Stimulated activated CD4-positive, alpha-beta T cell treated with anti-CD3 and anti-CD28 coated beads, Interleukin-1b, Interleukin-23, amount 100 ng/mL, for 4 hours (primary cell): ENCODE measurements at regions not wholly inside any gene's neighbourhood (a gene's known extent, or its start where the extent isn't known, plus 50 kb on each side); places are given as distances from the start of the nearest gene placed in this dataset.

Experiments used
- DNase-seq, 2 donors: peaks; one replicate each; pipeline ENCODE4 v3.0.0-alpha.2; 2020; ENCODE audit warnings: low read depth in 2 of 2

DNA sequence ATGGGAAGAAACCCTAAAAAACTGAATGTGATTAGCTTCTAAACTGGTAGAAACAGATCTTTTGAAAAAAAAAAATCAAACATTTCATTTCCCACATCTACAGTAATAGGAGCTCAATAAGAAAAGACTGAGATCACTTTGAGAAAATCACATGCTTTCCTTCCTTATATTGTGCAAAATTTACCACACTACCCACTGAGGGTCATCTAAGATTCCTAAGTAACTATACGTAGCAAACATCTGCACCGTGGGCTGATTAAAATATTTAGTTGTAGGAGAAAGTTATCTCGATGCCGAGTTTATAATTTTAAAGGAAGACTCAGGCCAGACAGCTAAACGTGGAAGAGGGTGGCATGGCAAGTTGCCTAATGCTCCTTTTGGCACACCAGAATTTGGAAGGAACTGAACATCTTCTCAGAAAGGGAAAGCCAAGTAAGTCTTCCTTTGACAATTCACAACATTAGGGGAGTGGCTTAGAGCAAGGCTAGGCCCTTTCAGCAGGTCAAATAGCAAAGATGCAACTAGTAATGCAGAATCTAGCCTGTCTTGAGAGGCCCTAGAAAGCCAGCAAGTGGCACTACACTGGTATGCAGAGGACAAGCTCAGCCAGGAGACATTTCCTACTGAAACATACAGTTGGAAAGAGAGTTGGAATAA, 128.0 kb downstream of the TMA16 start:
- no peak for DNase-seq

GRCh38 chr4:163623787-163624186, 129.3 kb downstream of the TMA16 start:
- DNase-seq: no peak

DNA sequence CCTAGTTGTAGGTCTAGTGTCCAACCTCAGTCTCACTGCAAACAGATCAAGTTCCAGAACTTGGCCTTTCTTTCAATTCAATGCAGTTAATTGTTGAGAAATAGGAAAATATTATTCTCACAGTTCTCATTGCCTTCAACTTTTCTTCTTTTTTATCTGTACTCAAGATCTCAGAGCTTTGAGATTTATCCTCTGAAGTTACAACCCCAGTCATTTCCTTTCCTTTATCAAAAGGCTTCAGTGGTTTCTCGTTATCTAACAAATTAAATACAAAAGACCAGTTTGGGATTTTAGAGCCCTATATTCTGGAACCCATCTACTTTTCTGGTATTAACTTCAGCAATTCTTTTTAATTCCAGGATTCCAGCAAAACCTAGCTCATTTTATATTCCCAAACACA, 130.2 kb downstream of the TMA16 start:
- no peak for DNase-seq

DNA sequence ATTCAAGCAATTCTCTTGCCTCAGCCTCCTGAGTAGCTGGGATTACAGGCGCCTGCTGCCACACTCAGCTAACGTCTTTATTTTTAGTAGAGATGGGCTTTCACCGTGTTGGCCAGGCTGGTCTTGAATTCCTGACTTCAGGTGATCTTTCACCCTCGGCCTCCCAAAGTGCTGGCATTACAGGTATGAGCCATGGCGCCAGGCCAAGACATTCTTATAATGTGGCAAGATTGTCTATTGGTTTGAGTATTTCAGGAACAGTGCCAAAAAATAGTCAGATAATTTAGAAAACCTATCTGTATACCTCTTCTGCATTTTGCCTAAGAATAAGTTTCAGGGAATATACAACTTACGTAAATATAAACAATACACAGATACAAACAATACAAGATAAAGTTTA, 136.8 kb downstream of the TMA16 start:
- DNase-seq: no peak

DNA sequence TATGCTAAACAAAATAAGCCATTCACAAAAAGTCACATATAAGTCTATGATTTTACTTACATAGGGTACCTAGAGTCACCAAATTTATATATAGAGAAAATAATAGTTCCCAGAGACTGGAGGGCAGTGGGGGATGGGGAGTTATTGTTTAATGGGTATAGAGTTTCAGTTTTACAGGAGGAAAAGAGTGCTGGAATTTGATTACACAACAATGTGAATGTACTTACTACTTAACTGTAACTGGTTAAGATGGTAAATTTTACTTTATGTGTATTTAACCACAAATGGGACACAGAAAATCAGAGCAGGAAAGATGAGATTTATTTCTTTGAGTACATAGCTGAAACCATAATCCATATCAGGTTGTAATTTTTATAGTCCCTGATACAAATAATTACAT, 144.4 kb downstream of the TMA16 start:
- DNase-seq: no peak

- no peak for DNase-seq
Observed at GRCh38 chr4:163649557-163650091, 155.1 kb downstream of the TMA16 start.

GRCh38 chr4:163651761-163652160, 157.3 kb downstream of the TMA16 start:
- DNase-seq: no peak

DNA sequence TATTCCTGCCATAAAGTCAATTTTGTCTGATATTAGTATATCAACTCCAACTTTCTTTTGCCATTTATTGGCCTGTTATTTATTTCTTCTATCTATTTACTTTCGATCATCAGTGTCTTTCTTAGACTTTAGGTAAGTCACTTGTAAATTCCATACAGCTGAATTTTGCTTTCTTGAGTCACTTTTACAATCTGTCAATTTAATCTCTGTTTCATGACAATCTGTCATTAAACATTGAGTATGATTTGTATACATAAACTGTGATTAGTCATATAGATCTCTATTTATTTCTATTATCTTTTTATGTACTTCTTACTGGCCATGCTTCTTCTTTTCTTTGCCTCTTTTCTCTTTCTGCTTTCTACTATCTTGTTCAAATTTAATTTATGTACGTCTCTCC, 160.1 kb downstream of the TMA16 start:
- DNase-seq: no peak

- DNase-seq: no peak
Observed at GRCh38 chr4:163660636-163661035, 166.1 kb downstream of the TMA16 start.

DNA sequence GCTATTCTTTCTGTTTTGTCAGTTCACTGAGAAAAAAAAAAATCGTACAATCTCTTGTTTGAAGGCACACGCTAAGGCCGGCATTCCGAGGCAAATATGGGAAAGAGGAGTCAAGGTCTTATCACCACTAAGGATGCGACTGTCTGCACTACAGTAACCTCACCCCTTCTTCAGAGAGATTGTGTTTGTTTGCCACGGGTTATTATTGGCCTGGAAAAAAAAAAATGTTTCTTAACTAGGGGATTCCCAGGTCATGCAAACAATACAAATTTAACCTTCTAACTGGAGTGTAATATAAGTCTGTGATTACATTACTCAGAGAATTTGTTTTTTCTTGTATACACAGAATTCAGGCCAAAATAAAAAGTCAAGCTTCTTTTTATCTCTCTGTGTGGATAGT, 168.3 kb downstream of the TMA16 start:
- DNase-seq: no peak

DNA sequence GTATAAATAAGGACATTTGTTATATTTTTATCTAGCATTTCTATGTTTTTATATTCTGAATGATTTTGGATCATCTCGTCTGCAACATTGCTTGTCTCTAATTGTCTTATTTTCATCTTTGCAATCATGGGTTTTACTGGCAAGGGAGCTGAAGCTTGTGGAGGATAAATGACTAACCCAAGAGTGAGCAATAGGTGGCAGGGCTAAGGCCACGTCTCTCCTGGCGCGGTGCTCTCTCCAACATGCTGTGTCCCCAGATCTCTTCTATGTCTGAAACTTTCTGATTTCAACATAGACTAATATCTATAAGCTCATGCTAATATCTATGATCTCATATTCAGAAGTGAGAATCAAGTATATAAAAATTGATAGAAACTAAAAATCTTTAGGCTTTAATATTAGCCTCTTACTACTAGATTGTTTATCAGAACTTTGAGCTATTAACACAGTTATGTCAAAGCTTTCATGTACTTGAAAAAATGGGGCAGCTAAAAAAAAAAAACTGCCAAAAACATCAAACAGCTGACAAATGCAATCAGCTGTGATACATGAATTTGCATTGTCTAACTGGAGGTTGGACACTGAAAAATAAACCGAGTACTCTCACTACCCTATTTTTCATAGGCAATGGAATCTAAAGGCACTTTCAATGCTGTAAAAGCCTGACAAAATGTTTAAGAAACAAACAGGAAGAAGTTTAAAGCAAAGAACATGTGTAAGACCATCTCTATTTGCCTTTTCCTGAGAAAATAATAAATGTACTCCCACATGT, 169.2 kb downstream of the TMA16 start:
- no peak for DNase-seq

DNA sequence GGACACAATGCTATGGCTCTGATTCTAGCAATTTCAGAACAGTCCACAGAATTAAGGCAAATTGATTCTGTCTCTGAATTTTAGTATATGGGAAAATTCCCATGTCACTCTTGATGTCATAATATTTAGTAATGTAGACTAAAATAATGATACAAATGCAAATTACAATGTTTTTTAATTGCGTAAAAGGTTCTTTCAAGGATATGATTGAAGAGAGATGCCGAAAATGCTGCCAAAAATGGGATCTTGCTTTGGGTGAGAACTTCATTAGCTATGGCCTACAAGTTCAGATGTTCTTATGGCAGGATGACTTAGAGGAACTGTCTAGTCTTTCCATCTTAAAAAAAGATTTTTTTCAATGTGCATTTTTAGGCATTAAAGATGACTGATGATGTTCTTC, 170.6 kb downstream of the TMA16 start:
- no peak for DNase-seq

- DNase-seq: no peak
Observed at GRCh38 chr4:163665521-163666331, 171.2 kb downstream of the TMA16 start.

DNA sequence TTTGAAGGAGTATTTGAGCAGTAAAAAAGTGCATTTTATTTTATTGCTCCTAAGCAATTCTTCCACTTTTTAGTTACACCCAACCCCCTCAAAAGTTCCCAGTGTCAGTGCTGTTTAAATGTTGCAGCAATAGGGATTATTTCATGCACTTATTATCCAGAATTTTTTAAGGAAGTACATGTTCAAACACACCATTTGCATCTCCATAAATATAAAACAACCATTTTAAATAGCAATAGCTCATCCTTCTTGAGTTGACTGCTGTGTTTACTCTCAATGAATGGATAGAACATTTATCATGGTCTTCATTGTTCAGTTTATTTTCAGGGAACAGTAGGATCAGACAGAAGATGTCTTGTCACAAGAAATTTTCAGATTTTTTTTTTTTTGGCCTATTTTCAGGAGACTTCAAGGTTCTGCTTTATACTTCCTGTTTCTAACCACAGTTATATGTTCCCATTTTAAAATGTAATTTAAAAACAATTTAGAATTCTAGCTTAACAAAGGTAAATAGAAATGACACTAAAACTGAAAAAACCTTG, 171.9 kb downstream of the TMA16 start:
- no peak for DNase-seq

DNA sequence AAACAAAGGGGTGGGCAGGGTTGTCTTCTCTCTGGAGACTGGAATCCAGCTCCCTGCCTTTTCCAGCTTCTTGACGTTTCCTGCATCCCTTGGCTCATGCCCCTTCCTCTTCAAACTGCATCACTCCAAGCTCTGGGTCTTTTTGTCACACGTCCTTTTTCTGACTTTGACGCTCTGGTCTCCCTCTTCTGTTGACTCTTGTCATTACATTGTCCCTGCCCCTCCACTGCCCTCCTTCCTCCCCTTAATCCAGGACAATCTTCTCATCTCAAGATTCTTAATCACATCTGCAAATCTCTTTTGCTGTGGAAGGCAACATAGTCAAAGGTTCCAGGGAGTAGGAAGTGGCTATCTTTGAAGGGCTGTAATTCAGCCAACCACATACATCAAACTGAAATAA, 178.3 kb downstream of the TMA16 start:
- DNase-seq: no peak

GRCh38 chr4:163673848-163674697, 179.6 kb downstream of the TMA16 start:
- DNase-seq: no peak

DNA sequence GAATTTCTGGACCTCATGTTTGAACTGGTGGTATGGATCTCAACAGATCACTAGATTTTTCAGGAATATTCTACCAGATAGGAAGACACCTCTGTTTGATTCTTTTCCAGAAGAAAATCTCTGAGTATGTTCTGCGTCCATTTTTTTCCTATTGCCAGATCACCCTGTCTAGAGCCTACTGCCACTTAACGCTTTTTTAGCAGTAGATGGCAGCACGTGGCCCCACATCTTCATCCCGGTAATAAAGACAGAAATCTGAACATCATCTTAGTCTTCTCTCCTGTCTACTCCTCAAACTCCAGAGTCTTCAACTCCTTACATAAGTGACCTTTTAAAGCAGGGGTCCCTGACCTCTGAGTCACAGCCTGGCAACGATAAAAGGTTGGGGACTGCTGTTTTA, 184.7 kb downstream of the TMA16 start:
- DNase-seq: no peak

DNA sequence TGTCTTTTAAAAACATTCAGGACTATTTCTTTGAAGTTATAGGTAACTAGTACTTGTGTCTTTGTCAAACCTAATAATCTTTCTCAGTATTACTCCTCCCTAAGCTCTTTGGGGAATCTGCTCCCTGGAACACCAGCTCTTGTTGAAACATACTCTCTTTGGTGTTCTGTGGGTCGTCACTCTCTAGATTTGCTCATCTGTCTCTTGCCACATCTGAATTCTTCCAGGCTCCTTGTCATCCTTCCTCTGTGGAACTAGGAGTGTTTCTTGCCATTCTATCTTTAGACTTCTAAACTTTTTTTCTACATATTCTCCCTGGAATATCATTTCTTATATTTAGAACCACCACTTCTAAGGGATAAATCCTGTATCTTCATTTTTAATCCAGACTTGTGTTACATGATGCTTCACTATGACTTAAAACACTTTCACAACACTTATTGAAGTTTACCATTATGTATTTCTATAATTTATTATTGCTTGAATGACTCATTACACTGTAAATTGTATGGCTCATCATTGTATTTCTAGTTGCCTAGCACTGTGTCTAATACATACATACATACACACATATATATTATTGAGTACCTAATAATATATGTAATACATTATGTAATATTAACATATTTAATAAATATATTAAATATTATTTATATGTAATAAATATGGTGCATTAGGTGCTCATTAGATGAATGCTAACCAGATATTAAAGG, 186.1 kb downstream of the TMA16 start:
- no peak for DNase-seq

DNA sequence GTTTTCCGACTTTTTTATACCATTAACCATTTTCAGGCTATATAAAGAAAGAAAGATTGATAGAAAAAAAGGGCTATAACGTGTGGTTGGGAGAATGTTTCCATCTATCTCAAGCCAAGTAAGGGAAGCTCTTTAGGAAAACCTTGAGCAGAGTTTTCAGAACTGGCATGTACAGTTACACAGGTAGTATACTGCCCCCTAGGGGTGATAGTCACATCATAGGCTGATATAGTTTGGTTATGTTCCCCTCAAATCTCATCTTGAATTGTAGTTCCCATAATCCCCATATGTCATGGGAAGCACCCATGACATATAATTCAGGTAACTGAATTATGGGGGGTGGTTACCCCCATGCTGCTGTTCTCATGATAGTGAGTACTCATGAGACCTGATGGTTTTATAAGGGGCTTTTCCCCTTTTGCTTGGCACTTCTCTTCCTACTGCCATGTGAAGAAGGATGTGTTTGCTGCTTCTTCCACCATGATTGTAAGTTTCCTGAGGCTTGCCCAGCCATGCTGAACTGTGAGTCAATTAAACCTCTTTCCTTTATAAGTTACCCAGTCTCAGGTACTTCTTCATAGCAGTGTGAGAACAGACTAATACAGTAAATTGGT, 186.8 kb downstream of the TMA16 start:
- peak in 1 of 2 donors; percentile 7 for DNase-seq

DNA sequence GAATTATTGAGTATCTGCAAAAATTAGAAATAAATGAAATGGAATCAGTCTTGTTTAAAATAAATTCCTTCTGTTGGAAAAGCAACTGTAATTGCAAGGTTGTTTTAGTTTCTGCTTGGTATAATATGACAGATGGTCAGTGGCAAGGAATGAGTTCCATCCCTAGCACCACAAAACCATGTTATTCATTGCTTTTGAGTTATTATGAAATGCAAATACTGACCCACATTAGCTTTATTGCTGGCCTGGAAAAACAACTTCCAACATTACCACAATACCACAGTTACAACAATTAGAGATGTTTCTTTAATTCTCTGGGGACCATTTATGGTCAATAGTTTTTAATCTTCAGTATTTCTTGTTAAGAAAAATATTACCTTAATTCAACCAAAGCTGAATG, 194.4 kb downstream of the TMA16 start:
- DNase-seq: no peak
